Breast epithelium (tissue), 3 donors: ENCODE measurements at regions not wholly inside any gene's neighbourhood (a gene's known extent, or its start where the extent isn't known, plus 50 kb on each side); places are given as distances from the start of the nearest gene placed in this dataset.

ENCODE experiments used
- CTCF ChIP-seq, 3 donors: fragments of 450-650 bp; IDR thresholded peaks; one replicate each; pipeline ENCODE4 v1.5.1; 2016 to 2017; ENCODE audit warnings: antibody characterized with exemption in 3 of 3, mild to moderate bottlenecking in 3 of 3, moderate library complexity in 3 of 3
- POLR2A ChIP-seq: fragments of 450-650 bp; IDR thresholded peaks from one replicate; pipeline ENCODE4 v1.6.1; 2016; ENCODE audit warnings: antibody characterized with exemption, mild to moderate bottlenecking, moderate library complexity
- POLR2AphosphoS5 ChIP-seq, 3 donors: sonication (generic); formaldehyde crosslinking; IDR thresholded peaks; one replicate each; pipeline ENCODE4 v1.6.1; 2017; ENCODE audit warnings: antibody characterized with exemption in 3 of 3

- TF ChIP-seq CTCF (IDR thresholded peaks at IDR 0.05) (no peak), POLR2A (no peak), POLR2AphosphoS5 (IDR thresholded peaks at IDR 0.05) (no peak)
Measured at GRCh38 chr17:63381101-63381729, 64.9 kb downstream of the CYB561 start.
